GM12878 (cell line): ENCODE measurements at regions not wholly inside any gene's neighbourhood (a gene's known extent, or its start where the extent isn't known, plus 50 kb on each side); places are given as distances from the start of the nearest gene placed in this dataset.

Source experiments
- ATAC-seq: fragments of 200-7000 bp; cut with Tn5 transposase; 3 replicates; pipeline ENCODE4 v1.9.1; 2020; ENCODE audit warnings: mild to moderate bottlenecking, moderate library complexity
- BruUV-seq: library from RNA; stranded (reverse); fragments of 400-500 nt; replicated peaks from 2 replicates; lab custom pipeline; 2021; lab: Mats Ljungman, UMichigan
- CTCF ChIA-PET: fragments of 300-600 bp; sonication (Branson Sonifier 250); formaldehyde crosslinking; extraction: SDS; loops from one replicate; lab custom pipeline; 2021; ENCODE audit warnings: inconsistent platforms; lab: Yijun Ruan, JAX
- POLR2A ChIA-PET: fragments of 350-600 bp; formaldehyde crosslinking; extraction: SDS; loops from one replicate; lab custom pipeline; 2021; ENCODE audit warnings: inconsistent platforms; lab: Charles Lee
- RAD21 ChIA-PET: fragments of 300-600 bp; sonication (Branson Sonifier 250); formaldehyde crosslinking; loops from one replicate; lab custom pipeline; 2023; ENCODE audit warnings: antibody characterized with exemption; ENCODE audit not compliant: unreplicated experiment; lab: Charles Lee
- SMC1A ChIA-PET: fragments of 300-600 bp; sonication (Branson Sonifier 250); formaldehyde crosslinking; loops from one replicate; lab custom pipeline; 2023; ENCODE audit not compliant: unreplicated experiment, uncharacterized antibody; lab: Charles Lee
- DNase-seq: peaks from one replicate; pipeline ENCODE4 v3.0.0-alpha.2; 2011; ENCODE audit warnings: low read depth, low spot score
- FAIRE-seq: peaks from 3 replicates; lab custom pipeline; 2011; peaks lifted over from hg19 to GRCh38; lab: Jason Lieb, UNC
- H2AFZ ChIP-seq: 2 replicates; pipeline ENCODE4 v1.6.0; 2011; ENCODE audit warnings: low read depth, low read length, control low read depth; ENCODE audit not compliant: control insufficient read depth
- H3K27ac ChIP-seq: 2 replicates; pipeline ENCODE4 v1.5.1; 2011; ENCODE audit warnings: control low read depth; ENCODE audit not compliant: control insufficient read depth, insufficient read depth
- H3K27me3 ChIP-seq, 2 experiments: replicated peaks in 1 of 2; 2 replicates each; pipeline versions ENCODE4 v1.6.0 to v1.6.1; 2011; ENCODE audit warnings: low read length in 1 of 2; ENCODE audit not compliant: control insufficient read depth in 2 of 2, insufficient read depth in 2 of 2
- H3K36me3 ChIP-seq, 2 experiments: 2 replicates each; pipeline ENCODE4 v1.5.1; 2011; ENCODE audit warnings: low read length in 1 of 2; ENCODE audit not compliant: control insufficient read depth in 2 of 2, insufficient read depth in 2 of 2
- H3K4me1 ChIP-seq: 2 replicates; pipeline ENCODE4 v1.6.1; 2011; ENCODE audit warnings: mild to moderate bottlenecking, low read length, moderate library complexity, mixed read lengths; ENCODE audit not compliant: control insufficient read depth, insufficient read depth
- H3K4me2 ChIP-seq: 2 replicates; pipeline ENCODE4 v1.6.0; 2011; ENCODE audit warnings: control low read depth; ENCODE audit not compliant: control insufficient read depth, insufficient read depth
- H3K4me3 ChIP-seq: fragments of 200-600 bp; sonication (generic); 2 replicates; pipeline ENCODE4 v1.5.1; 2016
- H3K79me2 ChIP-seq: 2 replicates; pipeline ENCODE4 v1.6.0; 2011; ENCODE audit warnings: low read length; ENCODE audit not compliant: control insufficient read depth, insufficient read depth
- H3K9ac ChIP-seq: 2 replicates; pipeline ENCODE4 v1.8.0; 2011; ENCODE audit warnings: low read length, control low read depth, mixed read lengths; ENCODE audit not compliant: control insufficient read depth, insufficient read depth
- H3K9me3 ChIP-seq: replicated peaks from 3 replicates; pipeline ENCODE4 v1.5.1; 2011; ENCODE audit warnings: mild to moderate bottlenecking, low read length; ENCODE audit not compliant: control insufficient read depth, insufficient read depth
- H4K20me1 ChIP-seq: 2 replicates; pipeline ENCODE4 v1.6.0; 2011; ENCODE audit not compliant: control insufficient read depth, insufficient read depth
- BCLAF1 ChIP-seq: fragments of 450-650 bp; IDR thresholded peaks from 2 replicates; pipeline ENCODE4 v1.6.1; 2017; ENCODE audit warnings: antibody characterized with exemption, mild to moderate bottlenecking, moderate library complexity
- CEBPB ChIP-seq, 2 experiments: fragments of 150-350 bp in 1 of 2; IDR thresholded peaks; 2 replicates each; pipeline ENCODE4 v1.6.1; 2012 to 2014; ENCODE audit warnings: low read depth in 2 of 2, low read length in 2 of 2, borderline replicate concordance in 1 of 2, inconsistent platforms in 1 of 2
- CEBPZ ChIP-seq: fragments of 150-350 bp; IDR thresholded peaks from 2 replicates; pipeline ENCODE4 v1.6.1; 2016; ENCODE audit warnings: low read depth, low read length
- E4F1 ChIP-seq: fragments of 450-650 bp; IDR thresholded peaks from 2 replicates; pipeline ENCODE4 v1.6.1; 2018; ENCODE audit warnings: borderline replicate concordance, mild to moderate bottlenecking; ENCODE audit not compliant: partially characterized antibody
- FOXM1 ChIP-seq: IDR thresholded peaks from 2 replicates; pipeline ENCODE4 v1.6.1; 2012; ENCODE audit warnings: low read depth, mild to moderate bottlenecking, inconsistent platforms, low read length, moderate library complexity
- JUNB ChIP-seq: IDR thresholded peaks from 2 replicates; pipeline ENCODE4 v1.6.1; 2016; ENCODE audit warnings: antibody characterized with exemption, mild to moderate bottlenecking
- KLF5 ChIP-seq: fragments of 450-650 bp; IDR thresholded peaks from 2 replicates; pipeline ENCODE4 v1.6.1; 2014; ENCODE audit warnings: mild to moderate bottlenecking; ENCODE audit not compliant: partially characterized antibody
- MEF2B ChIP-seq: fragments of 450-650 bp; IDR thresholded peaks from 2 replicates; pipeline ENCODE4 v1.6.1; 2018; ENCODE audit warnings: mild to moderate bottlenecking, moderate library complexity; ENCODE audit not compliant: partially characterized antibody, poor library complexity, severe bottlenecking
- NFYA ChIP-seq: IDR thresholded peaks from 2 replicates; pipeline ENCODE4 v1.6.1; 2011; ENCODE audit warnings: low read depth, mild to moderate bottlenecking, low read length, improper control_type of control experiment, borderline replicate concordance
- RB1 ChIP-seq: fragments of 450-650 bp; formaldehyde crosslinking; IDR thresholded peaks from 2 replicates; pipeline ENCODE4 v1.6.1; 2017; ENCODE audit warnings: mild to moderate bottlenecking, borderline replicate concordance
- SP1 ChIP-seq: IDR thresholded peaks from one replicate; pipeline ENCODE4 v1.6.1; 2011; ENCODE audit warnings: low read depth, low read length
- ZNF24 ChIP-seq: fragments of 450-650 bp; IDR thresholded peaks from 2 replicates; pipeline ENCODE4 v1.6.1; 2017; ENCODE audit warnings: antibody characterized with exemption, mild to moderate bottlenecking
- ZNF622 ChIP-seq: fragments of 450-650 bp; IDR thresholded peaks from 2 replicates; pipeline ENCODE4 v1.6.1; 2017; ENCODE audit warnings: mild to moderate bottlenecking, inconsistent platforms
- WGBS: methylation state at CpG from one replicate; pipeline ENCODE4 v1.1.6; 2016; ENCODE audit warnings: low lambda C conversion rate; ENCODE audit not compliant: insufficient replicate concordance, insufficient coverage; ENCODE audit errors: missing lambda C conversion rate; 5-methylcytosine and 5-hydroxymethylcytosine counted together
- in situ Hi-C: fragments of 300-500 bp; cut with MboI; formaldehyde crosslinking; loops from 9 replicates; pipeline ENCODE4 v1.14.3; 2018; ENCODE audit warnings: mixed read lengths
- intact Hi-C: fragments of 100-400 bp; cut with micrococcal nuclease; formaldehyde crosslinking; loops from one replicate; pipeline ENCODE4 v1.14.2; 2022; ENCODE audit not compliant: unreplicated experiment

DNA sequence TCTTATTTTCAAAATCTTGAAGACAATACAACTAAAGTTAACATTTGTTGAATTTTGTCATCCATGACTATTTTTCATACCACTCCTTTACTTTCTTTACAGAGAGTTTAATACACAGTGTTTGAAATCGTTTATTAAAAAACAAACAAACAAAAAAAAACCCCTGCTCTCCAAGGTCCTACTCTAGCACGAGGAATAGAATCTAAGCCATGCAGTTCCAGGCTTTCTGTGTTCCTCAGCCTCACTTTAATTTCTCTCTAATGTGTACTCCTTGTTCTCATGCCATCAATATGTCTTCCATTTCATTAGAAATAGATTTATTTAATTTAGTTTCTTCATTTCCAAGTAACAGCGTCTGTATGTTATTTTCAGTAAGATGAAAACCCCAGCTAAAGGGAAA is 381.2 kb upstream of the MC4R start (continued):
- no peak for TF ChIP-seq KLF5
- TF ChIP-seq, all 136 proteins: peak for 0

DNA sequence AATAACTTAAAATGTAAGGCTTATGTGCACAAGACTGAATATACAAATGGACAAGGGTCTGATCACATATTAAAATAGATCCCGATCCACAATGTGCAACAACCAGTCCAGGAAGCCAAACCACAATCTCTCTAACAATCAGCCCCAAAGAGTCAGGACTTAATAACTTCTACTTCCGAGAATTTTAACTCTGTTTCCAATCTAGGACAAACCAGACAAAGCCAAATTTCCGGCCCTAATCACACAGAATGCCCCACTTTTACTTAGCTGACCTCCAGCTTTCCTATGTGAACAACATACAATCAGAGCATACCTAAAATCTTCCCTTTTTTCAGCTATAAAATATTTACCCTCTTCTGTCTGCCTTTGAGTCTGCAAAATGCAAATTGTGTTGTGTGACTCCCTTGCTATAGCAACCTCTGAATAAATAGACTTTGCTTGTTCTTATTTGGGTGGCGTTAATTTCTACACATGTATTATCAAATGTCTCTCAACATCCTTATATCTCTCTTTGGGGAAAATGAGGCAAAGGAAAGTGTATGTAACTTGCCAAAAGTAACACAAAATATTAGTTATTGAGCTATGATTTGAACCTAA is 381.9 kb upstream of the MC4R start:
- ChIA-PET RAD21 (no interaction called here), CTCF (no interaction called here), POLR2A (no interaction called here), SMC1A (interaction anchor here (2.2 kb wide), 1 partner anchor 14 kb away, joined by 5 read pairs; no protein-coding TSS in a partner anchor)
- no peak for ATAC-seq
- H2AFZ ChIP-seq, result no peak overlapping the region
- WGBS, result 0% methylated on average over 4 of the region's 4 CpGs
- no TSS peak for BruUV-seq
- no peaks in the 10 kb centered on the region for H3K4me1 ChIP-seq
- no peak overlapping the region for H3K27ac ChIP-seq
- FAIRE-seq, result no peak
- no peaks in the 10 kb centered on the region for H4K20me1 ChIP-seq
- no peaks in the 10 kb centered on the region for H3K27me3 ChIP-seq
- H3K79me2 ChIP-seq, result no peaks in the 10 kb centered on the region
- no peak for DNase-seq
- H3K36me3 ChIP-seq, result no peaks in the 10 kb centered on the region
- H3K9ac ChIP-seq, result no peak overlapping the region
- H3K4me2 ChIP-seq, result no peak overlapping the region
- no peak overlapping the region for H3K4me3 ChIP-seq
- in situ Hi-C loops (no loop called here), intact Hi-C loops (no loop called here)
- no peak for TF ChIP-seq CEBPZ
- no peak for TF ChIP-seq CEBPB (IDR thresholded peaks at IDR 0.05; ENCODE audit: borderline replicate concordance in 1 of 2, low read depth in 2 of 2, low read length in 2 of 2)
- TF ChIP-seq NFYA, result no peak
- TF ChIP-seq ZNF622, result no peak
- no peak for TF ChIP-seq E4F1
- TF ChIP-seq BCLAF1, result no peak
- no peak for TF ChIP-seq FOXM1
- TF ChIP-seq SP1, result no peak
- TF ChIP-seq RB1, result no peak
- TF ChIP-seq MEF2B, result no peak
- no peak for TF ChIP-seq JUNB
- no peak for TF ChIP-seq ZNF24
- H3K9me3 ChIP-seq, result no peaks in the 10 kb centered on the region
